Nephron (organoid): ENCODE measurements at regions not wholly inside any gene's neighbourhood (a gene's known extent, or its start where the extent isn't known, plus 50 kb on each side); places are given as distances from the start of the nearest gene placed in this dataset.

ENCODE experiments used
- H3K27ac Mint-ChIP-seq, 3 experiments: 2 replicates each; pipeline ENCODE4 v1.8.0; 2020; ENCODE audit warnings: mixed read lengths in 3 of 3, mild to moderate bottlenecking in 2 of 3, moderate library complexity in 1 of 3
- H3K27me3 Mint-ChIP-seq: 2 replicates; pipeline ENCODE4 v1.8.0; 2021; ENCODE audit warnings: low read depth, mild to moderate bottlenecking, moderate library complexity, mixed read lengths
- H3K36me3 Mint-ChIP-seq: 2 replicates; pipeline ENCODE4 v1.8.0; 2020; ENCODE audit warnings: low read depth, mixed read lengths
- H3K4me1 Mint-ChIP-seq: 2 replicates; pipeline ENCODE4 v1.8.0; 2020; ENCODE audit warnings: mixed read lengths
- H3K4me3 Mint-ChIP-seq, 3 experiments: 2 replicates each; pipeline ENCODE4 v1.8.0; 2020; ENCODE audit warnings: mild to moderate bottlenecking in 3 of 3, mixed read lengths in 3 of 3, moderate library complexity in 2 of 3
- H3K9me3 Mint-ChIP-seq: 2 replicates; pipeline ENCODE4 v1.8.0; 2020; ENCODE audit warnings: mixed read lengths
- TF ChIP-seq, protein P1 (sequence below), 3 experiments: fragments of 200-600 bp; sonication (generic); IDR thresholded peaks; one replicate each; pipeline ENCODE4 v1.5.0; 2021; ENCODE audit warnings: antibody characterized with exemption in 3 of 3; ENCODE audit not compliant: unreplicated experiment in 3 of 3

DNA sequence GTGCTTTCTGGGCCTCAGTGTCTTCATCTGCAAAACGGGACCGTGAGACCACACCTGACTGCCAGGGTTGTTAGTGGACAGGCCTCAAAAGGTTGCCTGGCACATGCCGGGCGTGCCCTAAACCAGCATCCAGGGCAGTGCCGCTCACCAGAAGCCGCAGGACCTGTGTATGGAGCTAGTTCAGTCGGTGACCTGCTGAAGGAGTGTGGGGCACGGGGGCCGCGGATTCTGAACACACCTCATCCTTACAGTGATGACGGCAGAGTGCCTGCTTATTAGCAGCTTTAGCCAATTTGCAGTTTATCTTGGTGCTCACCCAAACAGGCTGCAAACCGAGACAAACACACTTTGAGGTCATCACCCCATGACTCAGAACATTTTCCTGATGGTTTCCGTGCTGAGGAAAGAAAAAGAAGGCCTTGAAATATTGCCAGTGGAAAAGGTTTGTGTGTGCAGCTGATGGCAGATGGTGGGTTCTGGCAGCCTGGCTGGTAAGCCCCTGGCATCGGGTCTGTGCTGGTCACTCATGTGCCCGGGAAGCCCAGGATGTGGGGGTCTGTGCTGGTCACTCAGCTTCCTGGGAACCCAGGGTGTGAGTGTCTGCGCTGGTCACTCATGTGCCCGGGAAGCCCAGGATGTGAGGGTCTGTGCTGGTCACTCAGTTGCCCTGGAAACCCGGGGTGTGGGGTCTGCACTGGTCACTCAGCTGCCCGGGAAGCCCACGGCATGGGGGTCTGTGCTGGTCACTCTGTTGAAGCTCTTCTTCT, 153.8 kb downstream of the ERMARD start:
- TF ChIP-seq, protein P1, sequence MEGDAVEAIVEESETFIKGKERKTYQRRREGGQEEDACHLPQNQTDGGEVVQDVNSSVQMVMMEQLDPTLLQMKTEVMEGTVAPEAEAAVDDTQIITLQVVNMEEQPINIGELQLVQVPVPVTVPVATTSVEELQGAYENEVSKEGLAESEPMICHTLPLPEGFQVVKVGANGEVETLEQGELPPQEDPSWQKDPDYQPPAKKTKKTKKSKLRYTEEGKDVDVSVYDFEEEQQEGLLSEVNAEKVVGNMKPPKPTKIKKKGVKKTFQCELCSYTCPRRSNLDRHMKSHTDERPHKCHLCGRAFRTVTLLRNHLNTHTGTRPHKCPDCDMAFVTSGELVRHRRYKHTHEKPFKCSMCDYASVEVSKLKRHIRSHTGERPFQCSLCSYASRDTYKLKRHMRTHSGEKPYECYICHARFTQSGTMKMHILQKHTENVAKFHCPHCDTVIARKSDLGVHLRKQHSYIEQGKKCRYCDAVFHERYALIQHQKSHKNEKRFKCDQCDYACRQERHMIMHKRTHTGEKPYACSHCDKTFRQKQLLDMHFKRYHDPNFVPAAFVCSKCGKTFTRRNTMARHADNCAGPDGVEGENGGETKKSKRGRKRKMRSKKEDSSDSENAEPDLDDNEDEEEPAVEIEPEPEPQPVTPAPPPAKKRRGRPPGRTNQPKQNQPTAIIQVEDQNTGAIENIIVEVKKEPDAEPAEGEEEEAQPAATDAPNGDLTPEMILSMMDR (IDR thresholded peaks at IDR 0.05; ENCODE audit: unreplicated experiment in 3 of 3): no peak
- Mint-ChIP-seq H3K4me1 (peaks cover 10% of the 10 kb centered on the region), H3K36me3 (no peaks in the 10 kb centered on the region), H3K27ac (peak overlapping the region in 1 of 3 experiments; percentile 41), H3K4me3 (no peak overlapping the region), H3K27me3 (peaks cover 19% of the 10 kb centered on the region), H3K9me3 (no peaks in the 10 kb centered on the region)

DNA sequence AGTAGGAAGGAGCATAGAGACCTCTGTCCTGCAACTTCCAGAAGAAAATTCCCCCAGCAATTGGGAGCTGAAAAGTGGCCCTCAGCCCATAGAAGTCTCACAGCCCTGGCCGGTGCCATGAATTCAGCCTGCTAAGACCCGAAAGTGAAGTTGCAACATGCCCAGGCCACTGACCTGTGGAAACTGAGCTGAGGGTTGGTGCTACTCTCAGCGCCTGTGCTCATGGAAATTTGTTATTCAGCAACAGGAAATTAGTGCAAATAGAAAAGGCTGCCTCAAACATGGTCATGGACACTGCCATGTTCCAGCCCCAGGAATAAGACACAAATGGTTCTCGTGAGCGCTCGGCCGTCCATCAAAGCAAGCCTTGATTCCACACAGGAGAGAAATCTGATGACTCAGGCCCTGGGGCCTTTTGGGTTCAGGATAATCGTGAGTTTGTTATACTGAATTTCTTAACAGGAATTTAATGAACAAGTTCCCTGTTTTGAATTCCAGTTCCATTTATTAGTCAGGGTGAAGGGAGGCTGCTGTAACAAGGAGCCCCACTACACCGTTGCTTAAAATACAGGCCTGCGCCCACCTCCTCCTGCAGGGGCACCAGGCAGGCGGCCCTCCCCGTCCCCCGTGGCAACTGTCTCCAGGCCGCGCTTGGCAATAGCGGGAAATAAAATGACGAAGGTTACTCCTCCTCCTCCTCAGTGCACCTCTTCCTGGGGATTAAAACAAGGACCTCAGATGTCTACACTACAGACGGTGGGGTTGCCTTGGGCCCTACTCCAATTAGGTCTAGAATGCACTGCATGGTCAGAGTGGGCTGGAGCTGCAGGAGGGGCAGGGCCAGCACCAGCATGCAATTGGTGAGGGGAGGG, 152.9 kb downstream of the ERMARD start:
- H3K27ac Mint-ChIP-seq: no peak overlapping the region
- H3K4me1 Mint-ChIP-seq: peaks cover 10% of the 10 kb centered on the region
- TF ChIP-seq, protein P1 (IDR thresholded peaks at IDR 0.05; ENCODE audit: unreplicated experiment in 3 of 3): no peak
- no peaks in the 10 kb centered on the region for H3K36me3 Mint-ChIP-seq
- H3K4me3 Mint-ChIP-seq: no peak overlapping the region
- peaks cover under 1% of the 10 kb centered on the region for H3K9me3 Mint-ChIP-seq
- peaks cover 19% of the 10 kb centered on the region for H3K27me3 Mint-ChIP-seq

DNA sequence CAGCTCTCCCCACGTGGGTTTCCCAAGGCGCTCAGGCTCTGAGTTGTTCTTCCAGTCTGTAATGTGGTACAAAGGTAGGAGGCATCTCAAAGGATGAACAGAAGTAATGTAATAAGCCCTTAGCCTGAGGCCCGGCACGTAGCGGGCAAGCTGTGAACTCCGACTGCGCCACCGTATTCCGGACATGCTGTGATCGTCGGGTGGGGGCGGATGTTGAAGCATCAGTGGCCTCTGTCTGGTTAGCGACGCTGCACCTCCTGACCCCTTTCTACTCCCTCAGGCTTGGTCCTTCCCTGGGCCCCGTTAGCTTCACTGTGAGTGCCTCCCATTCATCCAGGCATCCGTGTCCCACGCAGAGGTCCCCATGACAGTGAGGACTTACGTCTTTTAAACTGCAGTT, 151.7 kb downstream of the ERMARD start:
- Mint-ChIP-seq H3K4me3 (no peak overlapping the region), H3K27me3 (peaks cover 19% of the 10 kb centered on the region), H3K4me1 (peaks cover 10% of the 10 kb centered on the region), H3K36me3 (no peaks in the 10 kb centered on the region), H3K27ac (no peak overlapping the region), H3K9me3 (peaks cover 2% of the 10 kb centered on the region)
- TF ChIP-seq, protein P1 (IDR thresholded peaks at IDR 0.05; ENCODE audit: unreplicated experiment in 3 of 3): no peak

DNA sequence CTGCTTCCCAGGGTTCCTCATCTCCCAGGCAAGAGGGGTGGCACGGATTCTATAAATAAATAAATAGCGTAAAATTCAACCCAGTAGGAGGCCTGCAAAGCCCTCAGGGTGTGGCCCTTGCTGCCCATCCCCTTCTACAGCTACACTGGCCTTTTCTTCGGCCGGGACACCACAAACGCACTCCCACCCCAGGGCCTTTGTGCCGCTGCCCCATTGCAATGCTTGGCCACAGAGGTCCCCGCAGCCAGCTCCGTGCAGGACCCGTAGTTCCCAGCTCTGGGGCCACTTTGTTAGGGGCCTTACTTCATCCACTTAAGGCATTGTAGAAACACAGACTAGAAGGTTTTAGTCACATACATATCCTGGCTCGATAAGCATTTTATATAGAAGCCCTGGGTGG, 151.2 kb downstream of the ERMARD start:
- Mint-ChIP-seq H3K27ac (no peak overlapping the region), H3K36me3 (no peaks in the 10 kb centered on the region), H3K4me3 (no peak overlapping the region), H3K27me3 (peaks cover 15% of the 10 kb centered on the region), H3K9me3 (peaks cover 2% of the 10 kb centered on the region), H3K4me1 (peaks cover 10% of the 10 kb centered on the region)
- TF ChIP-seq, protein P1 (IDR thresholded peaks at IDR 0.05; ENCODE audit: unreplicated experiment in 3 of 3): no peak

DNA sequence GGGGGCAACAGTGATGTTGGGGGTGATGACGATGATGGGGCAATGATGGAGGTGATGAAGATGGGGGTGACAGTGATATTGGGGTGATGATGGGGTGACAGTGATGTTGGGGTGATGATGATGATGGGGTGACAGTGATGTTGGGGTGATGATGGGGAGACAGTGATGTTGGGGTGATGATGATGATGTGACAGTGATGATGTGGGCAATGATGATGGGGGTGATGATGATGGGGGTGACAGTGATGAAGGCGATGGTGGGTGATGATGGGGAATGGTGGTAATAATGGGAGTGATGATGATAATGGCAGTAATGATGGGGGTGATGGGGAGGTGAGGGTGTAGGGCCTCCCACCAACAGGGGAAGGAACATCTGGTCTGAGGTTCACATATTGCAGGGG, 150.6 kb downstream of the ERMARD start:
- no peaks in the 10 kb centered on the region for H3K36me3 Mint-ChIP-seq

More for the DNA sequence above, 150.6 kb downstream of the ERMARD start:
- peaks cover 10% of the 10 kb centered on the region for H3K4me1 Mint-ChIP-seq
- H3K4me3 Mint-ChIP-seq: no peak overlapping the region
- H3K9me3 Mint-ChIP-seq: peaks cover 2% of the 10 kb centered on the region
- peaks cover 15% of the 10 kb centered on the region for H3K27me3 Mint-ChIP-seq
- no peak overlapping the region for H3K27ac Mint-ChIP-seq
- TF ChIP-seq, protein P1 (IDR thresholded peaks at IDR 0.05; ENCODE audit: unreplicated experiment in 3 of 3): no peak
